Endothelial cell of umbilical vein (primary cell): ENCODE measurements at regions not wholly inside any gene's neighbourhood (a gene's known extent, or its start where the extent isn't known, plus 50 kb on each side); places are given as distances from the start of the nearest gene placed in this dataset.

Experiments used
- BruUV-seq: library from RNA; stranded (reverse); fragments of 400-500 nt; replicated peaks from 2 replicates; lab custom pipeline; 2021; lab: Mats Ljungman, UMichigan
- CTCF ChIA-PET: fragments of 300-600, 350-600 bp; sonication (Branson Sonifier 250); formaldehyde crosslinking; loops from one replicate; lab custom pipeline; 2021; ENCODE audit warnings: antibody characterized with exemption, inconsistent platforms; lab: Charles Lee
- POLR2A ChIA-PET: fragments of 300-600, 350-600 bp; sonication (Branson Sonifier 250); formaldehyde crosslinking; loops from one replicate; lab custom pipeline; 2021; ENCODE audit warnings: antibody characterized with exemption, inconsistent platforms; lab: Charles Lee
- DNase-seq: peaks from one replicate; pipeline ENCODE4 v3.0.0-alpha.2; 2011; ENCODE audit warnings: low read depth, low spot score
- FAIRE-seq: peaks from 2 replicates; lab custom pipeline; 2011; peaks lifted over from hg19 to GRCh38; lab: Jason Lieb, UNC
- H2AFZ ChIP-seq: 2 replicates; pipeline ENCODE4 v1.6.0; 2012; ENCODE audit warnings: low read depth, low read length, control low read depth, inconsistent platforms
- H3K27ac ChIP-seq: 2 replicates; pipeline ENCODE4 v1.5.1; 2011; ENCODE audit warnings: low read depth, mild to moderate bottlenecking, control low read depth, low read length, moderate library complexity; ENCODE audit not compliant: insufficient read depth
- H3K27me3 ChIP-seq, 2 experiments: 2 replicates each; pipeline versions ENCODE4 v1.6.0 to v1.6.1; 2011; ENCODE audit warnings: low read length in 2 of 2, mixed read lengths in 1 of 2; ENCODE audit not compliant: control insufficient read depth in 2 of 2, insufficient read depth in 2 of 2
- H3K36me3 ChIP-seq, 2 experiments: 2 replicates in 1 of 2; 3 replicates in 1 of 2; pipeline ENCODE4 v1.5.1; 2011; ENCODE audit warnings: low read length in 2 of 2, mild to moderate bottlenecking in 1 of 2, moderate library complexity in 1 of 2; ENCODE audit not compliant: control insufficient read depth in 2 of 2, insufficient read depth in 2 of 2; ENCODE audit errors: extremely low read depth in 1 of 2
- H3K4me1 ChIP-seq: 3 replicates; pipeline ENCODE4 v1.5.1; 2011; ENCODE audit warnings: mild to moderate bottlenecking, low read length; ENCODE audit not compliant: control insufficient read depth, insufficient read depth; ENCODE audit errors: extremely low read depth
- H3K4me2 ChIP-seq: 2 replicates; pipeline ENCODE4 v1.6.1; 2011; ENCODE audit warnings: low read length, control low read depth, mixed read lengths; ENCODE audit not compliant: insufficient read depth
- H3K4me3 ChIP-seq, 3 experiments: fragments of 200-600 bp in 1 of 3; sonication (generic), shearing (Covaris generic) in 1 of 3; replicated peaks in 1 of 3; 2 replicates each; pipeline ENCODE4 v1.5.1; 2011 to 2016; ENCODE audit warnings: control low read depth in 3 of 3, low read length in 3 of 3, mild to moderate bottlenecking in 2 of 3, inconsistent platforms in 1 of 3, low read depth in 1 of 3, moderate library complexity in 1 of 3; ENCODE audit not compliant: insufficient read depth in 1 of 3
- H3K79me2 ChIP-seq: 2 replicates; pipeline ENCODE4 v1.6.0; 2012; ENCODE audit warnings: low read length, inconsistent platforms; ENCODE audit not compliant: control insufficient read depth, insufficient read depth
- H3K9ac ChIP-seq: replicated peaks from 2 replicates; pipeline ENCODE3; 2011; ENCODE audit warnings: low read length, control low read depth; ENCODE audit not compliant: insufficient read depth; ENCODE audit errors: extremely low read depth
- H3K9me1 ChIP-seq: replicated peaks from 3 replicates; pipeline ENCODE4 v1.6.0; 2011; ENCODE audit warnings: mild to moderate bottlenecking, low read length; ENCODE audit not compliant: control insufficient read depth, insufficient read depth; ENCODE audit errors: extremely low read depth
- H3K9me3 ChIP-seq: replicated peaks from 2 replicates; pipeline ENCODE4 v1.5.1; 2012; ENCODE audit warnings: low read length, inconsistent platforms; ENCODE audit not compliant: control insufficient read depth, insufficient read depth
- H4K20me1 ChIP-seq: replicated peaks from 2 replicates; pipeline ENCODE3; 2011; ENCODE audit warnings: mild to moderate bottlenecking, low read length; ENCODE audit not compliant: control insufficient read depth, insufficient read depth; ENCODE audit errors: extremely low read depth
- EZH2 ChIP-seq: IDR thresholded peaks from 2 replicates; pipeline ENCODE4 v1.6.1; 2012; ENCODE audit warnings: borderline replicate concordance, low read depth, mild to moderate bottlenecking, moderate library complexity, low read length, inconsistent platforms; ENCODE audit not compliant: severe bottlenecking
- FOS ChIP-seq: IDR thresholded peaks from 2 replicates; pipeline ENCODE4 v1.6.1; 2011; ENCODE audit warnings: mild to moderate bottlenecking, low read length, moderate library complexity, borderline replicate concordance; ENCODE audit not compliant: insufficient read depth
- GATA2 ChIP-seq: IDR thresholded peaks from 2 replicates; pipeline ENCODE4 v1.7.0; 2011; ENCODE audit warnings: low read depth, mild to moderate bottlenecking, moderate library complexity, mixed read lengths, low read length; ENCODE audit not compliant: insufficient read length, insufficient read depth
- JUN ChIP-seq: IDR thresholded peaks from 2 replicates; pipeline ENCODE4 v1.6.1; 2011; ENCODE audit warnings: borderline replicate concordance, low read depth; ENCODE audit not compliant: insufficient read length, insufficient read depth
- MYC ChIP-seq: IDR thresholded peaks from one replicate; pipeline ENCODE4 v1.6.1; 2011; ENCODE audit warnings: mild to moderate bottlenecking, low read depth, low read length
- POLR2A ChIP-seq: IDR thresholded peaks from 2 replicates; pipeline ENCODE4 v1.6.1; 2012; ENCODE audit warnings: low read depth, mild to moderate bottlenecking, control low read depth, low read length
- POLR2AphosphoS5 ChIP-seq: IDR thresholded peaks from 2 replicates; pipeline ENCODE4 v1.6.1; 2012; ENCODE audit warnings: low read depth, mild to moderate bottlenecking, control low read depth, low read length, moderate library complexity; ENCODE audit not compliant: insufficient read depth
- dilution Hi-C: fragments of 300-500 bp; cut with MboI; formaldehyde crosslinking; loops from one replicate; pipeline ENCODE4 v1.15.0; 2019; ENCODE audit warnings: low sequenced_read_pairs; ENCODE audit not compliant: extremely low pct_ligation_motif_present
- intact Hi-C: fragments of 100-400 bp; cut with micrococcal nuclease; formaldehyde crosslinking; loops from one replicate; pipeline ENCODE4 v1.10.0; 2022
- TF ChIP-seq, protein P1 (sequence below): IDR thresholded peaks from 2 replicates; pipeline ENCODE4 v1.6.1; 2011; ENCODE audit not compliant: insufficient read depth, insufficient read length
- TF ChIP-seq, protein P2 (sequence below), 2 donors: IDR thresholded peaks; 1 replicate in 1 of 2; 2 replicates in 1 of 2; pipeline ENCODE4 v1.5.1; 2011; ENCODE audit warnings: low read length in 2 of 2, mild to moderate bottlenecking in 2 of 2, moderate library complexity in 2 of 2, control low read depth in 1 of 2, inconsistent platforms in 1 of 2, low read depth in 1 of 2; ENCODE audit not compliant: insufficient read depth in 1 of 2; ENCODE audit errors: extremely low read depth in 1 of 2

DNA sequence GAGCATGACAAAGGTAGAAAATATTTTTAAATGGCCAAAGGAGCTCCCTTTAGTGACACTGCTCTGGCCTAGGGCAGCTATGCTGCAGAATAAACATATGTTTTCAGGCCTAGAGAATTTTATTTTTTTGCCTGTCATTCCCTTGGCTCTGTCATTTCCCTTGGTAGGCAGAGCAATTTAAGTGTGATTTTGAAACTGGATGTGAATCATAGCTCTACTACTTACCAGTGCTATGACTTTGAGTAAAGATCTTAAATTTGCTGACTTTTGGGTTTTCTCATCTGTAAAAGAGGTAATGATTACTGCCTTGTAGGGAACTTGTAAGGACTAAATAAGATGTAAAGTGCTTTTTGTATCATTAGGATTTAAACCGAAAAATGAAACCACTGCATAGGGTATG, 189.0 kb upstream of the ZRANB2 start:
- H3K79me2 ChIP-seq: no peaks in the 10 kb centered on the region
- no peaks in the 10 kb centered on the region for H3K36me3 ChIP-seq
- ChIA-PET POLR2A (no interaction called here), CTCF (interaction anchor here (0.9 kb wide), 1 partner anchor 25 kb away, joined by 3 read pairs; no protein-coding TSS in a partner anchor)
- no peak overlapping the region for H2AFZ ChIP-seq
- no peaks in the 10 kb centered on the region for H3K27me3 ChIP-seq
- H3K4me2 ChIP-seq: no peak overlapping the region
- no peak for DNase-seq
- TF ChIP-seq EZH2: no peak
- TF ChIP-seq JUN: no peak
- TF ChIP-seq POLR2AphosphoS5: no peak
- no peak for TF ChIP-seq FOS
- TF ChIP-seq, protein P1, sequence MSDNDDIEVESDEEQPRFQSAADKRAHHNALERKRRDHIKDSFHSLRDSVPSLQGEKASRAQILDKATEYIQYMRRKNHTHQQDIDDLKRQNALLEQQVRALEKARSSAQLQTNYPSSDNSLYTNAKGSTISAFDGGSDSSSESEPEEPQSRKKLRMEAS: no peak
- TF ChIP-seq POLR2A: no peak
- no peak for TF ChIP-seq GATA2
- TF ChIP-seq, protein P2, sequence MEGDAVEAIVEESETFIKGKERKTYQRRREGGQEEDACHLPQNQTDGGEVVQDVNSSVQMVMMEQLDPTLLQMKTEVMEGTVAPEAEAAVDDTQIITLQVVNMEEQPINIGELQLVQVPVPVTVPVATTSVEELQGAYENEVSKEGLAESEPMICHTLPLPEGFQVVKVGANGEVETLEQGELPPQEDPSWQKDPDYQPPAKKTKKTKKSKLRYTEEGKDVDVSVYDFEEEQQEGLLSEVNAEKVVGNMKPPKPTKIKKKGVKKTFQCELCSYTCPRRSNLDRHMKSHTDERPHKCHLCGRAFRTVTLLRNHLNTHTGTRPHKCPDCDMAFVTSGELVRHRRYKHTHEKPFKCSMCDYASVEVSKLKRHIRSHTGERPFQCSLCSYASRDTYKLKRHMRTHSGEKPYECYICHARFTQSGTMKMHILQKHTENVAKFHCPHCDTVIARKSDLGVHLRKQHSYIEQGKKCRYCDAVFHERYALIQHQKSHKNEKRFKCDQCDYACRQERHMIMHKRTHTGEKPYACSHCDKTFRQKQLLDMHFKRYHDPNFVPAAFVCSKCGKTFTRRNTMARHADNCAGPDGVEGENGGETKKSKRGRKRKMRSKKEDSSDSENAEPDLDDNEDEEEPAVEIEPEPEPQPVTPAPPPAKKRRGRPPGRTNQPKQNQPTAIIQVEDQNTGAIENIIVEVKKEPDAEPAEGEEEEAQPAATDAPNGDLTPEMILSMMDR (IDR thresholded peaks at IDR 0.05; ENCODE audit: extremely low read depth in 1 of 2, insufficient read depth in 1 of 2, low read depth in 1 of 2, low read length in 2 of 2): no peak
- TF ChIP-seq MYC: no peak
- H3K27ac ChIP-seq: no peak overlapping the region
- FAIRE-seq: no peak
- H3K9me1 ChIP-seq: no peaks in the 10 kb centered on the region
- H3K9me3 ChIP-seq: no peaks in the 10 kb centered on the region
- H3K9ac ChIP-seq: no peak overlapping the region
- dilution Hi-C loops (no loop called here), intact Hi-C loops (no loop called here)
- H4K20me1 ChIP-seq: no peaks in the 10 kb centered on the region
- BruUV-seq: no TSS peak
- no peaks in the 10 kb centered on the region for H3K4me1 ChIP-seq
- no peak overlapping the region for H3K4me3 ChIP-seq
